Liver (tissue), 3 donors: ENCODE measurements at regions not wholly inside any gene's neighbourhood (a gene's known extent, or its start where the extent isn't known, plus 50 kb on each side); places are given as distances from the start of the nearest gene placed in this dataset.

Experiments
- FOXA1 ChIP-seq: IDR thresholded peaks from 2 replicates; pipeline ENCODE4 v1.6.1; 2016; ENCODE audit warnings: antibody characterized with exemption
- GABPA ChIP-seq, 2 donors: IDR thresholded peaks in 1 of 2; conservative IDR thresholded peaks in 1 of 2; 2 replicates each; pipeline ENCODE4 v1.6.1; 2016; ENCODE audit warnings: antibody characterized with exemption in 2 of 2, mild to moderate bottlenecking in 1 of 2, moderate library complexity in 1 of 2
- RXRA ChIP-seq, 2 donors: IDR thresholded peaks; 2 replicates each; pipeline ENCODE4 v1.6.1; 2017 to 2018; ENCODE audit warnings: antibody characterized with exemption in 2 of 2, mild to moderate bottlenecking in 1 of 2
- TAF1 ChIP-seq: conservative IDR thresholded peaks from 2 replicates; pipeline ENCODE4 v1.6.1; 2016; ENCODE audit warnings: antibody characterized with exemption, mild to moderate bottlenecking
- TF ChIP-seq, protein P1 (sequence below): fragments of 150-350 bp; IDR thresholded peaks from 2 replicates; pipeline ENCODE4 v1.5.1; 2017; ENCODE audit warnings: improper control_type of control experiment, low read depth, low read length; ENCODE audit not compliant: missing input control
- TF ChIP-seq, protein P2 (sequence below): IDR thresholded peaks from 2 replicates; pipeline ENCODE4 v1.6.1; 2016; ENCODE audit warnings: antibody characterized with exemption
- TF ChIP-seq, protein P3 (sequence below): IDR thresholded peaks from 2 replicates; pipeline ENCODE4 v1.6.1; 2016; ENCODE audit warnings: antibody characterized with exemption, mild to moderate bottlenecking
- donor health status: healthy.
- donor health status: healthy.

- TF ChIP-seq, protein P1, sequence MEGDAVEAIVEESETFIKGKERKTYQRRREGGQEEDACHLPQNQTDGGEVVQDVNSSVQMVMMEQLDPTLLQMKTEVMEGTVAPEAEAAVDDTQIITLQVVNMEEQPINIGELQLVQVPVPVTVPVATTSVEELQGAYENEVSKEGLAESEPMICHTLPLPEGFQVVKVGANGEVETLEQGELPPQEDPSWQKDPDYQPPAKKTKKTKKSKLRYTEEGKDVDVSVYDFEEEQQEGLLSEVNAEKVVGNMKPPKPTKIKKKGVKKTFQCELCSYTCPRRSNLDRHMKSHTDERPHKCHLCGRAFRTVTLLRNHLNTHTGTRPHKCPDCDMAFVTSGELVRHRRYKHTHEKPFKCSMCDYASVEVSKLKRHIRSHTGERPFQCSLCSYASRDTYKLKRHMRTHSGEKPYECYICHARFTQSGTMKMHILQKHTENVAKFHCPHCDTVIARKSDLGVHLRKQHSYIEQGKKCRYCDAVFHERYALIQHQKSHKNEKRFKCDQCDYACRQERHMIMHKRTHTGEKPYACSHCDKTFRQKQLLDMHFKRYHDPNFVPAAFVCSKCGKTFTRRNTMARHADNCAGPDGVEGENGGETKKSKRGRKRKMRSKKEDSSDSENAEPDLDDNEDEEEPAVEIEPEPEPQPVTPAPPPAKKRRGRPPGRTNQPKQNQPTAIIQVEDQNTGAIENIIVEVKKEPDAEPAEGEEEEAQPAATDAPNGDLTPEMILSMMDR: no peak
- TF ChIP-seq GABPA (IDR thresholded peaks at IDR 0.05 in 1 of 2, conservative IDR thresholded peaks at IDR 0.05 in 1 of 2) (no peak), RXRA (IDR thresholded peaks at IDR 0.05) (no peak), TAF1 (no peak), FOXA1 (no peak)
- TF ChIP-seq, protein P2, sequence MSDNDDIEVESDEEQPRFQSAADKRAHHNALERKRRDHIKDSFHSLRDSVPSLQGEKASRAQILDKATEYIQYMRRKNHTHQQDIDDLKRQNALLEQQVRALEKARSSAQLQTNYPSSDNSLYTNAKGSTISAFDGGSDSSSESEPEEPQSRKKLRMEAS: no peak
- TF ChIP-seq, protein P3, sequence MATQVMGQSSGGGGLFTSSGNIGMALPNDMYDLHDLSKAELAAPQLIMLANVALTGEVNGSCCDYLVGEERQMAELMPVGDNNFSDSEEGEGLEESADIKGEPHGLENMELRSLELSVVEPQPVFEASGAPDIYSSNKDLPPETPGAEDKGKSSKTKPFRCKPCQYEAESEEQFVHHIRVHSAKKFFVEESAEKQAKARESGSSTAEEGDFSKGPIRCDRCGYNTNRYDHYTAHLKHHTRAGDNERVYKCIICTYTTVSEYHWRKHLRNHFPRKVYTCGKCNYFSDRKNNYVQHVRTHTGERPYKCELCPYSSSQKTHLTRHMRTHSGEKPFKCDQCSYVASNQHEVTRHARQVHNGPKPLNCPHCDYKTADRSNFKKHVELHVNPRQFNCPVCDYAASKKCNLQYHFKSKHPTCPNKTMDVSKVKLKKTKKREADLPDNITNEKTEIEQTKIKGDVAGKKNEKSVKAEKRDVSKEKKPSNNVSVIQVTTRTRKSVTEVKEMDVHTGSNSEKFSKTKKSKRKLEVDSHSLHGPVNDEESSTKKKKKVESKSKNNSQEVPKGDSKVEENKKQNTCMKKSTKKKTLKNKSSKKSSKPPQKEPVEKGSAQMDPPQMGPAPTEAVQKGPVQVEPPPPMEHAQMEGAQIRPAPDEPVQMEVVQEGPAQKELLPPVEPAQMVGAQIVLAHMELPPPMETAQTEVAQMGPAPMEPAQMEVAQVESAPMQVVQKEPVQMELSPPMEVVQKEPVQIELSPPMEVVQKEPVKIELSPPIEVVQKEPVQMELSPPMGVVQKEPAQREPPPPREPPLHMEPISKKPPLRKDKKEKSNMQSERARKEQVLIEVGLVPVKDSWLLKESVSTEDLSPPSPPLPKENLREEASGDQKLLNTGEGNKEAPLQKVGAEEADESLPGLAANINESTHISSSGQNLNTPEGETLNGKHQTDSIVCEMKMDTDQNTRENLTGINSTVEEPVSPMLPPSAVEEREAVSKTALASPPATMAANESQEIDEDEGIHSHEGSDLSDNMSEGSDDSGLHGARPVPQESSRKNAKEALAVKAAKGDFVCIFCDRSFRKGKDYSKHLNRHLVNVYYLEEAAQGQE: no peak
Measured at GRCh38 chr1:185432948-185433347, 115.9 kb upstream of the IVNS1ABP start.
